AG04450 (cell line): ENCODE measurements at regions not wholly inside any gene's neighbourhood (a gene's known extent, or its start where the extent isn't known, plus 50 kb on each side); places are given as distances from the start of the nearest gene placed in this dataset.

Experiments
- CTCF ChIA-PET: fragments of 300-600, 350-600 bp; formaldehyde crosslinking; extraction: SDS; loops from one replicate; lab custom pipeline; 2022; ENCODE audit warnings: antibody characterized with exemption, inconsistent platforms; lab: Charles Lee
- POLR2A ChIA-PET: fragments of 350-600 bp; formaldehyde crosslinking; extraction: SDS; loops from one replicate; lab custom pipeline; 2021; ENCODE audit warnings: antibody characterized with exemption, inconsistent platforms; lab: Yijun Ruan, JAX
- DNase-seq: peaks from one replicate; pipeline ENCODE4 v3.0.0-alpha.2; 2011; ENCODE audit warnings: low read depth, low spot score
- H3K27ac ChIP-seq: one replicate; pipeline ENCODE4 v1.5.1; 2012; ENCODE audit warnings: low read depth, low read length, control low read depth
- H3K27me3 ChIP-seq: one replicate; pipeline ENCODE4 v1.6.0; 2012; ENCODE audit warnings: low read length; ENCODE audit not compliant: control insufficient read depth, insufficient read depth
- H3K4me3 ChIP-seq: 2 replicates; pipeline ENCODE4 v1.5.1; 2011; ENCODE audit warnings: mild to moderate bottlenecking, low read depth, low read length, control low read depth
- H3K9me3 ChIP-seq: 2 replicates; pipeline ENCODE4 v1.5.1; 2012; ENCODE audit warnings: low read length; ENCODE audit not compliant: control insufficient read depth, insufficient read depth
- CTCF ChIP-seq: IDR thresholded peaks from 2 replicates; pipeline ENCODE4 v1.5.1; 2011; ENCODE audit warnings: low read depth, low read length, control low read depth, inconsistent platforms

GRCh38 chr6:19083801-19084200 is 696.7 kb downstream of the RNF144B start:
- ChIA-PET CTCF (no interaction called here), POLR2A (no interaction called here)
- Histone ChIP-seq H3K4me3 (no peak overlapping the region), H3K9me3 (no peaks in the 10 kb centered on the region), H3K27me3 (no peaks in the 10 kb centered on the region), H3K27ac (no peak overlapping the region)
- no peak for TF ChIP-seq CTCF
- no peak for DNase-seq

DNA sequence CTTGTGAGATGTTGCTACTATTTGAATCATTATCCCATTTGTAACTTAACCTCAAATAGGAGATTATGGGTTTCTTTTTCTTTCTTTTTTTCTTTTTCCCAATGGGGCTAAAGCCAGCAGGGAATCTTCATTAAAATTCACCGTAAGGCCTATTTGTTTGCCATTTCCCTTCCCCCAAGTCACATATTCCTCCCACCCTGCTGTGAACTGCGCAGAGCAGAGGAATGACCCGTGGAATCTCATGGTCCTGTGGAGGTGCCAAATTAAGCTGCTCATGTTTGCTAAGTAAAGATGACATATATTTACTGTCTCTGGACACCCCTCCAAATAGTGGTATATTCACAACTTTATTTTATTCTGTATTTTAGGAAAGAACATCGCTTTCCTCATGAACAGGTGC is 699.3 kb downstream of the RNF144B start:
- ChIA-PET CTCF (no interaction called here), POLR2A (no interaction called here)
- DNase-seq, result no peak
- Histone ChIP-seq H3K27ac (no peak overlapping the region), H3K4me3 (no peak overlapping the region), H3K27me3 (no peaks in the 10 kb centered on the region), H3K9me3 (no peaks in the 10 kb centered on the region)
- no peak for TF ChIP-seq CTCF

DNA sequence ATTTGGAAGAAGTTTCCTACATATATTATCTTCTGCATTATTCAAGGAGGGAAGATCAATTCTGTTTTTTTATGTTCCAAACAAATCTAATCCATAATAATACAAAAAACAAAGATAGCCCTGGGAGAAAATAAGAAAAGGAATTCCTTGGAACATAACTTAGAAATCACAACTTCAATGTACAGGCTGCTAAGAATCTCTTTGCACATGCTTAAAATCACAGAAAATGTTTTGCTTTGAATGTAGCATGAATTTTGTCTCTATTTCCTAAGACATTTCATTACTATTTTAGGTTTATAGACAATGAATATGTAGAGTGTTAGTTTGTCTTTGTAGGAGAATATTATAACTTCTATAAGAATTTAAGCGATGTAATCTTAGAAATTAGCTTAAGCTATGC is 700.1 kb downstream of the RNF144B start:
- H3K4me3 ChIP-seq, result no peak overlapping the region
- CTCF ChIA-PET, result no interaction called here
- POLR2A ChIA-PET, result no interaction called here
- no peak overlapping the region for H3K27ac ChIP-seq
- DNase-seq, result no peak
- H3K9me3 ChIP-seq, result no peaks in the 10 kb centered on the region
- H3K27me3 ChIP-seq, result no peaks in the 10 kb centered on the region
- no peak for TF ChIP-seq CTCF

- DNase-seq, result no peak
- ChIA-PET POLR2A (no interaction called here), CTCF (no interaction called here)
- Histone ChIP-seq H3K9me3 (no peaks in the 10 kb centered on the region), H3K27ac (no peak overlapping the region), H3K27me3 (no peaks in the 10 kb centered on the region), H3K4me3 (no peak overlapping the region)
- TF ChIP-seq CTCF, result no peak
Measured at GRCh38 chr6:19087897-19088296, 700.7 kb downstream of the RNF144B start.

DNA sequence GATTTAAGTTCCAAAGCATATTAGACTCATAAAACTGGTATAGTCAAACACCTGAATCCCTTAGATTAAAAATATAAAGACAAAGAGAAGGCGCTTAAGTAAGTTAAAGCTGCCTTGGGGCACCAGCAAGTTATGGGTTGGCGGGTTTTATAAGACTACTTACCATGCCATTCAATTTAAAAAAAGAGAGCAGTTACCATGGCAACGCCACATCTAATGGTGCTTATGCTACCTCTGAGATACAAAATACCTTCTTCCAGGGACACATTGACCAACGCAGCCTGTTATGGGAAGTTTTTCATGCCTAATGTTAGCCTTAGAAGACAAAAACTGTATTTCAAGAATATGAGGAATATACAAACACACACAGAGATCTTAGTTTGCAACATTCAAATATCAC is 713.6 kb downstream of the RNF144B start:
- Histone ChIP-seq H3K9me3 (no peaks in the 10 kb centered on the region), H3K27ac (no peak overlapping the region), H3K27me3 (no peaks in the 10 kb centered on the region), H3K4me3 (no peak overlapping the region)
- POLR2A ChIA-PET, result no interaction called here
- no peak for DNase-seq
- CTCF ChIA-PET, result no interaction called here
- no peak for TF ChIP-seq CTCF
